ENCODE measurements at regions not wholly inside any gene's neighbourhood (a gene's known extent, or its start where the extent isn't known, plus 50 kb on each side); places are given as distances from the start of the nearest gene placed in this dataset.

- no peak overlapping the region for H3K4me3 ChIP-seq (ENCODE audit: low read length)
- no peak for DNase-seq
- no peaks in the 10 kb centered on the region for H3K9me3 ChIP-seq (ENCODE audit: control insufficient read depth, low read depth, low read length)
- no peak overlapping the region for H3K27ac ChIP-seq (ENCODE audit: low read length)
- H3K36me3 ChIP-seq (ENCODE audit: control insufficient read depth, insufficient read depth, low read length), result no peaks in the 10 kb centered on the region
- no peaks in the 10 kb centered on the region for H3K27me3 ChIP-seq (ENCODE audit: control insufficient read depth, insufficient read depth, low read length)
- H3K4me1 ChIP-seq (ENCODE audit: control insufficient read depth, insufficient read depth, low read length), result no peaks in the 10 kb centered on the region
- WGBS (ENCODE audit: insufficient coverage, low lambda C conversion rate), result no CpG with 5 or more reads among the region's 2 CpGs
Observed at GRCh38 chr14:44626423-44626822, 119.3 kb upstream of the FSCB start.

DNA sequence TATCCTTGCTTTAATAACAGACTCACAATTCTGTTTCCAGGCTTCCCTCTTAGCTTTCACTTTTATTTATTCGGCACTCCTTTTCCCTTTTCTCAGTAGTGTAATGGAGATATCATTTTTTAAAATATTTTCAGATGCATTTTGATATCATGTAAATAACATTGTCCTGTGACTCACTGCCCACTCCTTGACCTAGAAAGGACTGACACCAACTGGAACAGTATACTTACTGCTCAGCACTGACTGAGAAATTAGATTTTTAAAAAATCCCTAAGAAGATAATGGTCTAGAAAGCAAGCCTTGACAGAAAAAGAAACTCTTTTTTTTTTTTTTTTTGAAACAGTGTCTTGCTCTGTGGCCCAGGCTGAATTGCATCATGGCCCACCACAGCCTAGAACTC is 118.0 kb upstream of the FSCB start:
- no peaks in the 10 kb centered on the region for H3K27me3 ChIP-seq (ENCODE audit: control insufficient read depth, insufficient read depth, low read length)
- WGBS (ENCODE audit: insufficient coverage, low lambda C conversion rate), result 78% methylated on average over 1 of the region's 1 CpG
- no peaks in the 10 kb centered on the region for H3K36me3 ChIP-seq (ENCODE audit: control insufficient read depth, insufficient read depth, low read length)
- no peak for DNase-seq
- no peaks in the 10 kb centered on the region for H3K9me3 ChIP-seq (ENCODE audit: control insufficient read depth, low read depth, low read length)
- H3K4me1 ChIP-seq (ENCODE audit: control insufficient read depth, insufficient read depth, low read length), result no peaks in the 10 kb centered on the region
- no peak overlapping the region for H3K27ac ChIP-seq (ENCODE audit: low read length)
- H3K4me3 ChIP-seq (ENCODE audit: low read length), result no peak overlapping the region

DNA sequence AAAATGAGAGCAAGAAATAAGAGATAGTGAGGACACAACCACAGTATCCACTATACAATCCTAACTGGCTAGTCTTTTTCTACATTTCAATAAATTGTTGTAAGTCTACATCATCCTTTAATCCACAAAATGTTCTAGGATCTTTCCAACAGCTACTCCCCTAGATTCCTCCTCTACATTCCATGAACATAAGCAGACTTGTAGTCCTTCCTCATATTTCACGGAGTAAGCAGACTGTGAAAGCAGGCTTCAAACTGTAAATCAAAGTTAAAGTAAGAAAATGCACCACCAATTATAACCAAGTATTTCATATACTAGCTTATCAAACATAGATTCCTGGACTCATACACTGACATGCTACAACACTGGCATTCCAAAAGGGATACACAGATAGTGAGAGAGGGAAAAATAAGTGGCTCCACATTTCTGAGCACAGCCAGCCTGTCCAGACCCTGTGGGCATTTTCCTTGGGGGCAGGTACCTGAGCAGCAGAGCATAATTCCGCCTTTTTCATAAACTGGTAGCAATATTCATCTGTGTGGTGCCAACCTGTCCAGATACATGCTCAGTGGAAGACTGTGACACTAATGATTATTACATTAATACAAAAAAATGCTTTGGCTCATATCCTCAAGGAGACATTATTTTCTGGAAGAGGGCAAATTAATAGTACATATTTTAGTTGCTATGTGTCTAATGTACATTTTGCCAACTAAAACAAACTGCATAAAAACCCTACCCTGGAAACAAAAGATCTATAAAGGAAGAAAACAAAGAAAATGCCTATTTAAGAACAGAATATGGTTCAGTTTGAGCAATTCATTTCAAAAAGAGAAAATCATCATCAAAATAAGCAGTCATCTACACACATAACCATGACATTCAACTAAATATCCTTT is 113.3 kb upstream of the FSCB start:
- Histone ChIP-seq H3K27ac (ENCODE audit: low read length) (no peak overlapping the region), H3K36me3 (ENCODE audit: control insufficient read depth, insufficient read depth, low read length) (no peaks in the 10 kb centered on the region), H3K4me3 (ENCODE audit: low read length) (no peak overlapping the region), H3K9me3 (ENCODE audit: control insufficient read depth, low read depth, low read length) (no peaks in the 10 kb centered on the region), H3K4me1 (ENCODE audit: control insufficient read depth, insufficient read depth, low read length) (no peaks in the 10 kb centered on the region), H3K27me3 (ENCODE audit: control insufficient read depth, insufficient read depth, low read length) (no peaks in the 10 kb centered on the region)
- no CpG with 5 or more reads among the region's 2 CpGs for whole genome bisulfite sequencing (ENCODE audit: insufficient coverage, low lambda C conversion rate)
- DNase-seq, result no peak

DNA sequence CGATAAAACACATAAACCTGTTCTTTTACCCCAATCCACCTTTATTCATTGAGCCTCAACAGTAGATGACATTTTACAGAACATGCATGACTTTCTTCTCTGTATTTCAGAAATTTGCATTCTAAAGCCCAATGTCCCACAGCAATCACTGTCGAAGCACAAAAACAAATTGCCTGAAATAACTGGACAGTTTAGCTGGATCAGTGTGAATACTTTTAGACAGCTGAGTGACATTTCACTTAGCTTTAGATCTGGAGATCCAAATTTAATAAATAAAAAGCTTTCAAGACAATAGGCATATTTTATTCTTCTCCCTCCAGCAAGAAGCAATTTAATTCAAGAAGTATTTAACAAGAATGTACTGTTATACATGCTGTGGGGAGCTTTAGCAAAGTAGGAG is 109.1 kb upstream of the FSCB start:
- no peak overlapping the region for H3K27ac ChIP-seq (ENCODE audit: low read length)
- H3K27me3 ChIP-seq (ENCODE audit: control insufficient read depth, insufficient read depth, low read length), result no peaks in the 10 kb centered on the region
- no peaks in the 10 kb centered on the region for H3K9me3 ChIP-seq (ENCODE audit: control insufficient read depth, low read depth, low read length)
- no peak overlapping the region for H3K4me3 ChIP-seq (ENCODE audit: low read length)
- no peak for DNase-seq
- no CpG with 5 or more reads among the region's 2 CpGs for WGBS (ENCODE audit: insufficient coverage, low lambda C conversion rate)
- H3K36me3 ChIP-seq (ENCODE audit: control insufficient read depth, insufficient read depth, low read length), result no peaks in the 10 kb centered on the region
- H3K4me1 ChIP-seq (ENCODE audit: control insufficient read depth, insufficient read depth, low read length), result no peaks in the 10 kb centered on the region

GRCh38 chr14:44613061-44613712 is 106.1 kb upstream of the FSCB start:
- Histone ChIP-seq H3K9me3 (ENCODE audit: control insufficient read depth, low read depth, low read length) (no peaks in the 10 kb centered on the region), H3K4me3 (ENCODE audit: low read length) (no peak overlapping the region), H3K27ac (ENCODE audit: low read length) (no peak overlapping the region), H3K36me3 (ENCODE audit: control insufficient read depth, insufficient read depth, low read length) (no peaks in the 10 kb centered on the region), H3K27me3 (ENCODE audit: control insufficient read depth, insufficient read depth, low read length) (no peaks in the 10 kb centered on the region), H3K4me1 (ENCODE audit: control insufficient read depth, insufficient read depth, low read length) (no peaks in the 10 kb centered on the region)
- WGBS (ENCODE audit: insufficient coverage, low lambda C conversion rate), result 33% methylated on average over 1 of the region's 5 CpGs
- DNase-seq, result no peak

- no CpG with 5 or more reads among the region's 4 CpGs for WGBS (ENCODE audit: insufficient coverage, low lambda C conversion rate)
- peak in 1 of 2 donors; percentile 5 for DNase-seq
Observed at GRCh38 chr14:44612002-44612401, 104.9 kb upstream of the FSCB start.

DNA sequence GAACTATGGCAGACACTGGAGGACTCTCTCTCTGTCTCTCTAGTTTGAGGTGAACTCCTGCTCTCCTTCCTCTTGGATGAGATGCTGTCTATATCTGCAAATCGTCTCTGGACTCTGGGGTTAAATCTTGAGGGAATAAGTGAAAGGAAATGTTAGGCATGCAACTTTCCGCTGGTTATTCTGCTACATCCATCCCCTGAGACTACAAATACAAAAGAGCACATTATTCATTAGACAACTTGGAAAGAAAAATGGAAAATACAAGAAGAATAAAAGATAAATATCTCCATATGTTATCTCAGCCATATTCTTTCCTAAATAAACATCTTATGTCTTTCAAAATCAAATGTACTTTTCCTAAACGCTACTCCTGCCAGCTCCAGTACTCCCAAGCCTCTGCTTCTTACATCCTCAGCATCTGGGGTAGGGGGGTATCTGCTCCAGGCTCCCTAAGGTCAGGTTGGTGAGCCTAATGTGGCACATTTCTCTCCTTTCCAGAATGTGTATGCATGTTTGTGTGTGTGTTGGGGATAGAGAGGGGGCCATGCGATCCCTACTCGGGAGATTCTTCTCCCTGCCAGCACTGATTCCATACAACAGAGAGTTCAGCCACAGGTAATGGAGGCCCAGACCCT is 102.9 kb upstream of the FSCB start:
- Histone ChIP-seq H3K4me3 (ENCODE audit: low read length) (no peak overlapping the region), H3K9me3 (ENCODE audit: control insufficient read depth, low read depth, low read length) (no peaks in the 10 kb centered on the region), H3K36me3 (ENCODE audit: control insufficient read depth, insufficient read depth, low read length) (no peaks in the 10 kb centered on the region), H3K27me3 (ENCODE audit: control insufficient read depth, insufficient read depth, low read length) (no peaks in the 10 kb centered on the region), H3K4me1 (ENCODE audit: control insufficient read depth, insufficient read depth, low read length) (no peaks in the 10 kb centered on the region), H3K27ac (ENCODE audit: low read length) (no peak overlapping the region)
- DNase-seq, result no peak
- 60% methylated on average over 1 of the region's 5 CpGs for WGBS (ENCODE audit: insufficient coverage, low lambda C conversion rate)

More at GRCh38 chr14:44612002-44612401, 104.9 kb upstream of the FSCB start:
- Histone ChIP-seq H3K36me3 (ENCODE audit: control insufficient read depth, insufficient read depth, low read length) (no peaks in the 10 kb centered on the region), H3K9me3 (ENCODE audit: control insufficient read depth, low read depth, low read length) (no peaks in the 10 kb centered on the region), H3K4me1 (ENCODE audit: control insufficient read depth, insufficient read depth, low read length) (no peaks in the 10 kb centered on the region), H3K27ac (ENCODE audit: low read length) (no peak overlapping the region), H3K4me3 (ENCODE audit: low read length) (no peak overlapping the region), H3K27me3 (ENCODE audit: control insufficient read depth, insufficient read depth, low read length) (no peaks in the 10 kb centered on the region)

GRCh38 chr14:44609201-44609600 is 102.1 kb upstream of the FSCB start:
- Histone ChIP-seq H3K9me3 (ENCODE audit: control insufficient read depth, low read depth, low read length) (no peaks in the 10 kb centered on the region), H3K36me3 (ENCODE audit: control insufficient read depth, insufficient read depth, low read length) (no peaks in the 10 kb centered on the region), H3K4me1 (ENCODE audit: control insufficient read depth, insufficient read depth, low read length) (no peaks in the 10 kb centered on the region), H3K4me3 (ENCODE audit: low read length) (no peak overlapping the region), H3K27me3 (ENCODE audit: control insufficient read depth, insufficient read depth, low read length) (no peaks in the 10 kb centered on the region), H3K27ac (ENCODE audit: low read length) (no peak overlapping the region)
- no peak for DNase-seq
- 57% methylated on average over 1 of the region's 1 CpG for WGBS (ENCODE audit: insufficient coverage, low lambda C conversion rate)

- Histone ChIP-seq H3K27me3 (ENCODE audit: control insufficient read depth, insufficient read depth, low read length) (no peaks in the 10 kb centered on the region), H3K4me3 (ENCODE audit: low read length) (no peak overlapping the region), H3K9me3 (ENCODE audit: control insufficient read depth, low read depth, low read length) (no peaks in the 10 kb centered on the region), H3K27ac (ENCODE audit: low read length) (no peak overlapping the region), H3K4me1 (ENCODE audit: control insufficient read depth, insufficient read depth, low read length) (no peaks in the 10 kb centered on the region), H3K36me3 (ENCODE audit: control insufficient read depth, insufficient read depth, low read length) (no peaks in the 10 kb centered on the region)
- DNase-seq, result no peak
- 88% methylated on average over 1 of the region's 1 CpG for WGBS (ENCODE audit: insufficient coverage, low lambda C conversion rate)
Observed at GRCh38 chr14:44607701-44608100, 100.6 kb upstream of the FSCB start.

DNA sequence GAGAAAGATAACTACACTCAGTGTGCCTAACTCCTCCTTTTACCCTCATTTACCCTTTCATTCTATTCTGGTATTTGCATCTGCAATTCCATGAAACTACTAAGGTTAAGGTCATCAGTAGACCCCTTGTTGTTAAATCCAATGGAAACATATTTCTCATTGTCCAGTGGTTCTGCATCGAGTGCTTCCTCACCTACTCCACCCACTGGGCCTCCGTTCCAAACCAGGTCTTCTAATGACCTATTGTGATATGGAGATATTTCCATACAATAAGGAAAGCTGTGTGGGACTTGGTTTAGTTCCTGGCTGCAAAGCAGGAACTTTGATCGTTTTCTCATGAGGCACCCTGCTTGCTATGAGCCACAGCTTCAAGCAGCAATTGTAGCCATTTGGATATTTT is 99.5 kb upstream of the FSCB start:
- Histone ChIP-seq H3K4me1 (ENCODE audit: control insufficient read depth, insufficient read depth, low read length) (no peaks in the 10 kb centered on the region), H3K4me3 (ENCODE audit: low read length) (no peak overlapping the region), H3K36me3 (ENCODE audit: control insufficient read depth, insufficient read depth, low read length) (no peaks in the 10 kb centered on the region), H3K9me3 (ENCODE audit: control insufficient read depth, low read depth, low read length) (no peaks in the 10 kb centered on the region), H3K27me3 (ENCODE audit: control insufficient read depth, insufficient read depth, low read length) (no peaks in the 10 kb centered on the region), H3K27ac (ENCODE audit: low read length) (no peak overlapping the region)
- DNase-seq, result no peak
- WGBS (ENCODE audit: insufficient coverage, low lambda C conversion rate), result no CpG with 5 or more reads among the region's 3 CpGs

All from large intestine (tissue), 3 donors.